ENCODE measurements at regions not wholly inside any gene's neighbourhood (a gene's known extent, or its start where the extent isn't known, plus 50 kb on each side); places are given as distances from the start of the nearest gene placed in this dataset.

GRCh38 chr9:115674091-115674490 is 479.5 kb upstream of the PAPPA start:
- TF ChIP-seq, protein P1, sequence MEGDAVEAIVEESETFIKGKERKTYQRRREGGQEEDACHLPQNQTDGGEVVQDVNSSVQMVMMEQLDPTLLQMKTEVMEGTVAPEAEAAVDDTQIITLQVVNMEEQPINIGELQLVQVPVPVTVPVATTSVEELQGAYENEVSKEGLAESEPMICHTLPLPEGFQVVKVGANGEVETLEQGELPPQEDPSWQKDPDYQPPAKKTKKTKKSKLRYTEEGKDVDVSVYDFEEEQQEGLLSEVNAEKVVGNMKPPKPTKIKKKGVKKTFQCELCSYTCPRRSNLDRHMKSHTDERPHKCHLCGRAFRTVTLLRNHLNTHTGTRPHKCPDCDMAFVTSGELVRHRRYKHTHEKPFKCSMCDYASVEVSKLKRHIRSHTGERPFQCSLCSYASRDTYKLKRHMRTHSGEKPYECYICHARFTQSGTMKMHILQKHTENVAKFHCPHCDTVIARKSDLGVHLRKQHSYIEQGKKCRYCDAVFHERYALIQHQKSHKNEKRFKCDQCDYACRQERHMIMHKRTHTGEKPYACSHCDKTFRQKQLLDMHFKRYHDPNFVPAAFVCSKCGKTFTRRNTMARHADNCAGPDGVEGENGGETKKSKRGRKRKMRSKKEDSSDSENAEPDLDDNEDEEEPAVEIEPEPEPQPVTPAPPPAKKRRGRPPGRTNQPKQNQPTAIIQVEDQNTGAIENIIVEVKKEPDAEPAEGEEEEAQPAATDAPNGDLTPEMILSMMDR (IDR thresholded peaks at IDR 0.05; ENCODE audit: poor library complexity) = no peak
- no peak for TF ChIP-seq EZH2 (IDR thresholded peaks at IDR 0.05; ENCODE audit: borderline replicate concordance)
